DMS53 (cell line): ENCODE measurements at regions not wholly inside any gene's neighbourhood (a gene's known extent, or its start where the extent isn't known, plus 50 kb on each side); places are given as distances from the start of the nearest gene placed in this dataset.

ENCODE experiments used
- DNase-seq: peaks from one replicate; lab custom pipeline; 2025; lab: John Stamatoyannopoulos, UW

DNA sequence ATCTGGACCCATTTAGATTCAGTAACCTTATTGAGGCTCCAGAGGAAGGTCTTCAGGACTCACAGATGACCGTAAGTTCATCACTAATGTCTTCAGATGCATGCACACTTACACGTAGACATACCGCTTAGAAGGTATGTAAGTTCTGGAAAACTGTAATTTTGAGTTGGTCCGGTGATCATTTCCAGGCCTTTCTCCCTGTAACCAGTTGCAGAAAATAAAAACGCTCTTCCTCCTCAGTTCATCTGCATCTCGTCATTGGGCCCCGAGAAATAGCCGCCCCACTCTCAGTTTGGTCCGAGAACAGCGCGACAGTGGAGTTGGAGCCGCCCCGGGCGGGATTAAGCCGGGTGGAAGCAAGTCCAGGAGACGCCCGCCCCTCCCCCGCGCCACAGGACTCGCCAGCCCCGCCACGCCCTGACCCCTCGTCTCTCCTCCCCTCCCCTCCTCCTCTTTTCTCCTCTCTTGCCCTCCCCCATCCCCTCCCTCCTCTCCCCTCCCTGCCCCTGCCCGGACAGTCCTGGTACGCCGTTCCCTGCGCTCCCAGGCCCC, 83.7 kb downstream of the TNFAIP2 start:
- no peak for DNase-seq

DNA sequence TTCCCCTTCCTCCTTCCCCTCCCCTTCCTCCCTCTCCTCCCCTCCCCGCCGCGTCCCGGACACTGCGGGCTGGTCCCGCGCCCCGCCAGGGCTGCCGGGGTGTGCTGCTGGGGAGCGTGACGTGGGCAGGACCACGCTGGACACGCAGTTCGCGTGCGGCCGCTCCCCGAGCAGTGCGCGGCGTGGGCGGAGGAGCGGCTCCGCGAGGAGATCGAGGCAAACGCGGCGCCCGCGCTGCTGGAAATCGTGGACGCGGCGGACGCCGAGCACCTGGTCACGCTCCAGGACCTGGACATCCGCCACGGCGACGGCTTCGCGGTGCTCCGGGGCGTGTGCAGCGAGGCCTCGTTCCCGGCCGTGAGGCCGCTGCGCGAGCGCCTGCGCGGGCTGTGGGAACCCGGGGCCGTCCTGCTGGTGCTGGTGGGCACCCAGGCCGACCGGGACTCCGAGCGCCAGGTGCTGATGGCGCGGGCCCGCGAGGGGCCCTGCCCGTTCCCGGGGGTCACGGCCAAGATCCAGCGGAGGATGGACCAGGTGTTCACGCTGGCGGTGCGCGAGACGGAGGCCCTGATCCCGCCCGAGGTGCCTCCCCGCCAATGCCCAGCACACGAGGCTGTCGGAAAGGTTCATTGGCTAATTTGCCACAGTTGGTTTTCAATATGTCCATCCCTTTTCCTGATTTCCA, 84.3 kb downstream of the TNFAIP2 start:
- DNase-seq, result peak; percentile 7

DNA sequence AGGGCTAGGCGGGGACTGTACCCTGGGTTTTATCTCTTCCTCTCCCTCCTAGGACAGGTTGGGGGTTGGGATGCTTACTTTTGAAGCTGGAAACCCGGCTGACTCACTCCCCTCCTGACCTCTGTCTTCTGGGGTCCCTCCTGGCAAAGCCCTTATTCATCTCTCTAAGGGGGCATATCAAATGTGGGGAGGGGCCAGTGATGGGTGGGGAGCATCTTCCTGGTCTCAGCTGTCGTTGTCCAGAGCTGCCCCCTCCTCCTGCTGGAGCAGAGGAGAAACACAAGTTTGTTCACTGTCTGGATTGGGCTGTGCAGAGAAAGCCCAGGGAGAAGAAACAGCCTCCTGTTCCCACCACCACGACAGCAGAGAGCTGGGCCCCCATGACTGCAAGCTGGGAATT, 85.8 kb downstream of the TNFAIP2 start:
- DNase-seq, result no peak

DNA sequence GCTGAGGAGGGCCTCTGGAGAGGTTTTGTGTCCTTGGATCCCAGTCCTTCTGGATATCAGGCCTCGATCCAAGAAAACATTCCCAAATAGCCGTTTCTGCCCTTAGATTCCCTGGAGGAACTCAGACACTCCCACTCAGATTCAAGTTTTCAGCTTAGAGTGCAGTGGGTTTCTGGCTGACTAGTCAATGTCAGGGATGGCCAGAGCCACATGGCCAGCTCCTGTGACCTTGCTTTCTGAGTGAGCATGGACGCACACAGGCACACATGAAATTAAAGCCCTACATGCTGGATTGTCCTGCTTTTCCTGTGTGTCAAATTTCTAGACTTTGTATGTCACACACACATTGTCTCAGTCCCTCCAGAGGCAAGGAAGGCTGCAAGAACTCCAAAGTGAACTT, 86.2 kb downstream of the TNFAIP2 start:
- DNase-seq, result no peak

DNA sequence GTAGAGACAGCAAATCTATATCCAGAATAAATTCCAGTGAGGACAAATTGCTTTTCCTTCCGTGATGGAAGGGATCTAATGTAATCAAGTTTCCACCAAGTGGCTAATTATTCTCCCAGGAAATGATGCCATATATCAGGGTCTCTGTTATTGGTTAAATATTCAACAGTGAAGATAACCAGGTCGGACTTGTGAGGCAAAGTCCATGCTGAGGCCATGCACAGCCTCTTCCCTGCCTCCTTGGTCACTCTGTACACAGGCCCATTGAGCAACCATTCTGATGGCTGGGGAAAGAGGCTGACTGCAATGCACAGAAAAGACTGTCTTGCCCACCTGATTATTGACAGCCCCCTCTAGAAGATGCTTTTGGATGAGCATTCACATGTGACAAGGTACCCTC, 90.1 kb downstream of the TNFAIP2 start:
- DNase-seq, result no peak

DNA sequence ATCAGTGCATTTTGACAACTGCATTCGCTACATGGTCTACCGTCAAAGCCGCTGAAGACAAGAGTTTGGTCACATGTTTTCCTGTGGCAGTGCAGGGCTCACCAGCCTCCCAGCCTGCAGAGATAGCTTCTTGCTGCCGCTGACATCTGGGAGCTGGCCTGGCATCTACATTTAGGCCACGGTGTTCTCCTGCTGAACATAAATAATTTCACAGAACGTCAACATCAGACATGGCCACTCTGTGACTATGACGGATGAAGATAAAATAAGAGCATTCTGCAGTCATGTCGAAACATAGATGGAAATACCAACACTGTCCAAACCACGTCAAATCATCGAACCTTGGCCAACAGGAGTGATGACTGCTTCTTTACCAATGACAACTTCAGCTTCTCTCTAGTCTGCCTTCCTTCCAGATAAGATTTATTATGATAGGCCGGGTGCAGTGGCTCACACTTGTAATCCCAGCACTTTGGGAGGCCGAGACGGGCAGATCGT, 91.2 kb downstream of the TNFAIP2 start:
- DNase-seq, result no peak

DNA sequence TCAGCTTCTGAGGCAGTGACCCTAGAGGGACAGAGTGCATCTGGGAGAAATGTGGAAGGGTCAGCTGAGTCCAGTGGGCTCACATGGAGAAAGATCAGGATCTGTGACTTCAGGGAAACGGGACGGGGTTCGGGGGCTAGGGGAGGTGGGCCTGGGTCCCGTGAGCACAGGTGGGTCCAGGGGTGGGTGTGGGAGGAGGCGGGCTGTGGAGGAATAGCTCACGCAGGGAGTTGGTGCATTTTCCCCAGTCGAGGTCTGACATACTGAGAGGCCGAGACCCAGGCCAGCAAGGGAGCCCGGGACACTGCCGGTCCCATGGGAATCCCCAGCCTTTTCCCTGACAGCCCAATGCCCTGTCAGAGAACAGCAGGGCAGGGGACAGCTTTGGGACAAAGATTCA, 93.1 kb downstream of the TNFAIP2 start:
- no peak for DNase-seq

DNA sequence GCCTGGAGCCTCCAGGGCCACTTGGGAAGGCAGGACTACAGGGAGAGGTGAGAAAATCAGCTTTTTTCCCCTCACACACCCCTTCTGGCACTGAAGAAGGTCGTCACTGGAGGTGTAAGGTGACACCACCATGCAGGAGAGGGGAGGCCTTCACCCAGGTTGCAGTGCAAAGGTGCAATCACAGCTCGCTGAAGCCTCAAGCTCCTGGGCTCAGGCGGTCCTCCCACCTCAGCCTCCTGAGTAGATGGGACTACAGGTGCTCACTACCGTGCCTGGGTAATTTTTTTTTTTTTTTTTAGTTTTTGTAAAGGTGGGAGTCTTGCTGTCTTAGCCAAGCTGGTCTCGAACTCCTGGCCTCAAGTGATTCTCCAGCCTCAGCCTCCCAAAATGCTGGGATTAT, 93.6 kb downstream of the TNFAIP2 start:
- DNase-seq, result no peak

DNA sequence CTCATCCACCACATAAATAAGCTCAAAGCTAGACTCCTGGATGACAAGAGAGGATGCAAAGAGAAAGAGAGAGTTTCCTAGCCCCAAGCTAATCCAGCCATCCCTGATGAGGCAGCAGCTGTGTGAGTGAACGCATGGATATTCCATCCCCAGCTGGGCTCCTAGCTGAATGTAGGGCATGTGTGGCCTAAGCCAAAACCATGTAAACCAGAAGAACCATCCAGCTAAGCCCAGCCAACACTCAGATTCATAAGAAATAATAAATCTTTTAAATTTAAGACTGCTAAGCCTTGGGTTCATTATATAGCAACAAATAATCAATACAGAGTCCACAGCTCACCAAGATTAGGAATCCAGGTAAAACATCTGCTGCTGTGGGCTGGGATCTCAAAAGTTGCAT, 94.3 kb downstream of the TNFAIP2 start:
- DNase-seq, result no peak

DNA sequence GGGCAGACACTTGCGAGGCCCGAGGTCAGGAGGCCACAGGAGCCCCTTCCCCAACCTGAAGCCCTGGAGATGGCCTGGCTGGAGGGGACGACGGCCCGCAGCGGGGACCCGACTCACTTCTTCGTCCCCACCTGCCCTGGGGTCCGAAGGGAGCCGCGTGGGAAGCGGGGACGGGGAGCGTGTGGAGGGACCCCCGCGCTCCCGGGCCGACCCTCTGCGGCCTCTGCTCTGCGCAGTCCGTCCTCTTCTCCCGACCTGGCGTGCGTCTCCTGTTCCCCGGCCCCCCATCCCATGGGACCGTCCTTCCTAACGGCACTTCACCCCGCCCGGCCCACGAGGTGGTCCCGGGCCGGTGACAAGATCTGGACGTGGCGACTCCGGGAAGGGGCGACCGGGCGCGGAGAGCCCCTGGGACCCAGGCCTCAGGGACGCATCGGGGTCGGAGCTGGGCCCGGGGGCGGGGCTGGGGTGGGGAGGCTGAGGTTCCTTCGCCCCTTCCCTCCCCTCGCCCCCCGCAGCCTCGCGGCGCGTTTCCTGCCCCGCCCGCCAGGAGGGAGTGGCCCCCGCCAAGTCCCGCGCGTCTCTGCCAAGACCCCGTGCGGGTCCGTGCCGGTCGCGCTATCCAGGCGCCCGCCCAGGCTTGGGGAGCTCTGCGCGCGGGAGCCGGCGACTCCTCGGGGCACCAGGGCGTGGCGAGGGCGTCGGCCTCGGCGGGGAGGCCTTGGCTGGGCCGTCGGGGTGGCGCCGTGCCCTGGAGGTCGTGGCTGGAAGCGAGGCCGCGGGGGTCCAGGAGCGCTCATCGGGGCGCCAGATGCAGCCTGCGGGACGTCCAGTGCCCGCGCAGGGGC, 97.1 kb downstream of the TNFAIP2 start:
- DNase-seq, result no peak

DNA sequence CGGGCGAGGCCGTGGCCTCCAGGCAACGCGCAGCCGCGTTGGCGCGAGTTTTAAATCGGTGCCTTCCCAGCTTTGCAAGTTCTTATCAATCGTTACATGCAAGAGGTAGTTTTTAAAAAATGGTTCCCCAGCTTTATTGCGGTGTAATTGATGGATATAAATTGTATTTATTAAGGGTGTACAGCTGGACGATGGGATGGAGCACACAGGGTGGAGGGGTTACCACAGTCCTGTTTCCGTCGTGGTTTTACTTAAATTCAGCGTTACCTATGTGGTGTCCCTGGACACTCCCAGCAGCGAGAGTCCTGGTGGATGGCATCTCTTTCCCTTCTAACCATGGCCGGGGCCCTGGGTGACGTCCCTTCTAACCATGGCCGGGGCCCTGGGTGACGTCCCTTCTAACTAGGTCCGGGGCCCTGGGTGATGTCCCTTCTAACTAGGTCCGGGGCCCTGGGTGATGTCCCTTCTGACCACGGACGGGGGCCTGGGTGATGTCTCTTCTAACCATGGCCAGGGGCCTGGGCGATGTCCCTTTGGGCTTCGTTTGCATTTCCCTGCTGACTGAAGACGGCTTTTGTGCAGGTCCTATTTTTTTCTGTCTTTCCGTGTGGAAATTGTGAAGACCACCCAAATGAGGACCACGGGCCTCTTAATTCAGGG, 97.9 kb downstream of the TNFAIP2 start:
- no peak for DNase-seq

DNA sequence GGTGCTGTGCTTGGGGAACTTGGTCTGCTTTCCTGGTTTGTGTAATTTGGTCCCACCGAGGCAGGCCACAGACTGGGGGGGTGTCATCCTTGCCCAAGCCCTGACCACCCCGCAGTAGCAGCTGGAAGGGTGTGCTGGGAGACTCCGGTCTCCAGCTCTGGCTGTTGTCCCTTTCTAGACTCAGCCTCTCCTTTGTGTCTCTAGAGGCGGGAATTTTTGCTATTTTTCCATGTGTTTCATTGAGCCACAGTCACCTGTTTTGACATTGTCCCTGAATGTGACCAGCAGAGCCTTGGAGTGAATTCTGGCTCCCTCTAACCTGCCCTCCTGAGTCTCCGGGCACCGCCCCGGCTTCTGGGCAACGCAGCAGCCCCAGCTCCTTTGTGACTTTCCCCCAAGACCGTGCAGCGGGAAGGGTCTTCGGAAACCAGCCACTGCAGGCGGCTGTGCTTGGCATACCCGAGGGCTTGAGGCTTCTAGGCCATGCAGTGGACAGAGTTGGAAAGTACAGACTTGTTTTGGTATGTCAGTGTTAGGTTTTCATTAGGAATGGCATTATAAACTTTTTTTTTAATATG, 98.6 kb downstream of the TNFAIP2 start:
- no peak for DNase-seq

DNA sequence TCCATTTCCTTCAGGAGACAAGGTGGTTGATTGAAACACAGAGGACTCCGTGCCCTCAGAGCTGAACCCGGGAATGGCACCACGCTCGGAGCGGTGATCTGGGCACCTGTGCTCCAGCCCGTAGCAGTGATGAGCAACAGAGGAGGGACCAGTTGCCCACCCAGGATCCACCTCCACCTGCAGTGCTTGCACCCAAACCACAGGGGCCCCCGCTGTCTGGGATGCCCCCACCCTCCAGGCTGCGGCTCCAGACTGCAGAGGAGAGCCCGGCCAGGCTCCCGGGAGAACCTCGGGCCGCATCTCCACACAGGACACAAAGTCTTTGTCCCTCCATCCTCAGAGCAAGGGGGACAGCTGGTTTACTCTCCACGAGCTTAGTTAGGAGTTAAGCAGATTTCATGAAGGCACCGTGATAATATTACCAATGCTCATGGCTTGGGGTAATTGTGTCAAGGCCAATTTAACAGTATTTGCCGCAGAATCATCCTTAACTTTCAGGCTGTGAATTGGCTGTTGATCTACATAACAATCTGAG, 100.6 kb downstream of the TNFAIP2 start:
- DNase-seq, result no peak

DNA sequence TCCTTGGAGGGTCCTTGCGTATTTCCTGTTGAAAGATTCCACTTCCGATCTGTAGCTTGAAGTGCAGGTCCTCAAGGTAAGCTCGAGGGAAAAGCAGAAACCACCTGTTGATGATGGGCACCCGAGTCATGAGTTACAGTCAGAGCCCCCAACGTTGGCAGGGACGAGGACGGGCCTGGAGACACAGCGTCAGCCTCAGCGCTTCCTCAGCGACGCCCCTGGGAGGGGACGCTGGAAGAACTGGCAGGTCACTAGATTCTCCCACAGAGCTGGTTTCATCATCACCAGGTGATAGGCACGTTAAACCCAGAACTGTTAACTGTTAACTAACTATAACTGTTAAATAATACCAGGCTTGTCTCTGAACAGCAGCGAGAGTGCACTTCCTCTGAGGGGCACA, 101.8 kb downstream of the TNFAIP2 start:
- DNase-seq, result no peak

DNA sequence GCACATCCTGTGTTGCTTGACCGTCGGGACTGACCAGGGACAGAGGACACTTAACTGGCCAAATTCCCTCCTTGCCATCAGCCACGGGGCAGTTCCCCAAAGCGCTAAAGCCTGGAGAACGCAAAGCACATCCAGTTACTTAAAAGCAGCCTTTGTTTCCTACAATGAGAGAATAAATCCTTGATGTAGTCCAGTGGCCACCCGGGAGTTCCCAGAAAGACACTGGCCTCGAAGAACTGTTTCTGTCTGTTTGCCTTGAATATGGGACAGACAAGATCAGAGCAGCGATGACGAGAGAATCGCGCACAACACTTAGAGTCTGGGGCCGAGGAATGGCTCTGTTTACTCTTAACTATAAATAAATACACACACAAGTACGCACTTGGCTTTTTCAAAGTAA, 102.2 kb downstream of the TNFAIP2 start:
- DNase-seq, result no peak

DNA sequence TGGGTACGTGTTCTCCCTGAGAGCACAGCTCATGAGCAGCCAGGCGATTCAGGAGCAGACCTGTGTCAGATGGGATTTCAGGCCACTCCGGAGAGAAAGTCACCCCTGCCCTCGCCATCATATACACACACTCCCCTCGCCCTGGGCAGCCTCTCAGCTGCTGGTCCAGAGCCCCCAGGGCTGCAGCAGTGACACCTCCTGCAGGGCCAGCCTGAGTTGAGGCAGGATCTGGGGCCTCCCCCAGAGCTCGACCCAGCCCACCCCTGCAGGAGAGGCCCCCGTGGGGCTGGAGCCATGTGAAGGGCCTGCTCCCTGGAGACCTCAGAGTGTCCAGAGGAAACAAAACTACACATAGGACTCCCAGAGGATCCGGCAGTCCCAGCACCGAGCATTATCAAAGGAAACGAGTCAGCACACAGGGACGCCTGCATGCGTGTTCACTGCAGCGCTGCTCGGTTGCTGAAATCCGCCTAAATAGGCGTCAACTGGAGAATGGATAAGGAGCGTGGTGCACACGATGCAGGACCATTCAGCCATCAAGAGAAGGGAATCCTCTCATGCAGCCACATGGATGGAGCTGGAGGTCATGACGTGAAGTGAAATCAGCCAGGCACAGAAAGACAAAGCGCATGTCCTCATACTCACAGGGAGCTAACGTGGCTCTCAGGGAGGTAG, 104.0 kb downstream of the TNFAIP2 start:
- no peak for DNase-seq

DNA sequence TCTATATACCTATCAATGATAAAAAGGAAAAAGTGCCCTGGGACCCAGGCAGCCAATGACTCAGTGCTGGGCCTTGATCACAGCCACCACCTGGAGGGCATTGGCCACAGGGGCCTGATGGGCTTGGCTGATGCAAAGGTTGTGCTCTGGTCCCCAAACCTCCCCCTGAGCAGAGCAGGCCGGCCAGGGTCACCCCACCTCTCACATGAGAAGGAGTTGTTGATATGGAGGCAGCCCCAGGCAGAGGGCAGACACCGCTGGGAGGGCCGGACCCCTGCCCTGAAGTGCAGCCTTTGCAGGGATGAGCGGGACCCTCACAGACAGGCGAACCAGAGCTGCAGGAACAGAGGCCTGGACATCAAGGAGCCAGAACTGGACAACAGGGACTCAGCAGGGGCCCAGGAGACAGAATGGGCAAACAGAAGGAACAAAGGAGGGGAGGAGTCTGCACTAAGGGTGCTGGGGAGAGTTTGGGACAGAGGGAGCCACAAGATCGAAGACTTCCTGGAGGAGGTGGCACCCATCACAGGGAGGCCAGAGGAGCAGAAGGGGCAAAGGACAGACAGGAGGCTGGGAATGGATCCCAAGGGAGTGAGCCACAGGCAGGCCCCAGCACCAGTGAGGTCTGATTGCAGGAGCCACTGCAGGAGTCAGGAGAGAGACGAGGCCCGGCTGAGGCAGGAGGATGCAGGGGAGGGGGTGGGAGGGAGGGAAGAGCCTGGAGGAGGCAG, 105.0 kb downstream of the TNFAIP2 start:
- no peak for DNase-seq

DNA sequence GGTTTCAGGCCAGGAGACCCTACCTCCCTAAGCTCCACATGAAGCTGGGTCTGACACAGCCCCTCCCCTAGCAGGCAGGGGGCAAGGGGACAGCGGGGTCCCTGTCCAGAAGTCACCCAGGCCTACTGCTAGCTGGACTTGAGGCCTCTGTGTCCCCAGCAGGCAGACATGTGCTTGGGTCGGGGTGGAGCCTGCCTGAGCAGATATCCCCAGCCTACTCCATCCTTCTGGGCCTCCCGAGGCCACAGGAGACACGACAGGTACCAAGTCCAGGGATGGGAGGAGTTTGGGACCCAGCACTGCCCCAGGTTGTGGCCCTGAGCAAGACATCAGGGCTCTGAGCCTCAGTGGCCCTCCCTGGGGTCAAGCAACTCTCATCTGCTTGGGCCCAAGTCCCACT, 105.2 kb upstream of the EIF5 start:
- DNase-seq, result no peak

DNA sequence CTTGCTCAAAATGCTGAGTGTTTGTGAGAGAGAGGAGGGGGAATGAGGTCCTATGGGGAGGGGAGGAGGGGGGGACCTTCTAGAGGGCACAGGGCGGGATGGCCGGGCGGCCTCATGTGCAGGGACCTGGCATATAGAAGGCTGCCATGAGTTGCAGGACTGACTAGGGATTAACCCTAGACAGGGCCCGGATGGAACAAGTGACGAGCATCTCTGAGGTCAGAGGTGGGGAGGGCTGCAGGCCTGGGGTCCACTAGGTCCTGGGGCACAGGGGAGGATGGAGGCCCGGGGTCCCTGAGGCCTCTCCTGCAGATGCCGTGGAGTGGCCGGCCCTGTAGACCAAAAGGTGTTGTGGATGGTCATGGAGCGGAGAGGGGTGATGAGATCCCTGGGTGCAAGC, 104.0 kb upstream of the EIF5 start:
- no peak for DNase-seq

DNA sequence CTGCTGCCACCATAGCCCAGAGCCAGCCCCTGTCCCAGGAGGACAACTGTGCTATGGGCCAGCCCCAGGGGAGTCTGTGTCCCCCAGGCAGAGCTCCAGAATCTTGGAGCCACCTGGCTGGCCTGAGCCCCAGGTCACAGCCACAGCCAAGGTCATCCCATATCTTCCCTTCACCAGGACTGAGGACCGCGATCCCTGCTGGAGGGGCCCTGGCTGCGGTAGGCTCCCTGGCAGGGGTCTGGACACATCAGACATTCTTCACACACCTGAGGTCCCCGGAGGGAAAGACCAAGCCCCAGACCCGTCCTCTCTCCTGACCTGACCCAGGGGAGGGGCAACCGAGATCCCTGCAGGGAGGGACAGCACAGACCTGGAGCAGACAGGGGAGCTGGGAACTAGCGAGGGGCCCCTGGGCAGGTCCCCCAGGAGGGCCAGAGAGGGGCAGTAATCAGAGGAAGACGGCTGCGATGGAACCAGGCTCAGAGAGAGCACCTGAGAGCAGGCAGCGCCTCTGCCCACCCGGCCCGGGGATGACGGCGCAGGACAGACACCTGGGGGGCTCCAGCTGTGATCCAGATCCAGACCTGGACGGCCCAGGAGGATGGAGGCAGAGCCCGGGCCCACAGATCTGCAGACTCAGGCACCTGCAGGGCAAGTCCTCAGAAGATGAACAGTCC, 103.2 kb upstream of the EIF5 start:
- no peak for DNase-seq
